IMR-90 (cell line): ENCODE measurements at regions not wholly inside any gene's neighbourhood (a gene's known extent, or its start where the extent isn't known, plus 50 kb on each side); places are given as distances from the start of the nearest gene placed in this dataset.

Experiments used
- ATAC-seq: fragments of 200-7000 bp; cut with Tn5 transposase; 2 replicates; pipeline ENCODE4 v1.9.1; 2020; ENCODE audit warnings: low read depth, mild to moderate bottlenecking, moderate library complexity
- BruUV-seq: library from RNA; stranded (reverse); fragments of 400-500 nt; replicated peaks from 2 replicates; lab custom pipeline; 2021; lab: Mats Ljungman, UMichigan
- CTCF ChIA-PET: fragments of 300-600 bp; formaldehyde crosslinking; extraction: SDS; loops from one replicate; lab custom pipeline; 2021; ENCODE audit warnings: antibody characterized with exemption; lab: Yijun Ruan, JAX
- POLR2A ChIA-PET: fragments of 300-600 bp; sonication (Branson Sonifier 250); formaldehyde crosslinking; loops from one replicate; lab custom pipeline; 2022; ENCODE audit warnings: antibody characterized with exemption; ENCODE audit not compliant: unreplicated experiment; lab: Charles Lee
- DNase-seq: peaks from one replicate; pipeline ENCODE4 v3.0.0; 2013
- H2AFZ ChIP-seq: replicated peaks from 2 replicates; pipeline ENCODE3; 2013; ENCODE audit warnings: low read length, mild to moderate bottlenecking; ENCODE audit not compliant: poor library complexity
- H2AK5ac ChIP-seq: 2 replicates; pipeline ENCODE4 v1.6.1; 2013; ENCODE audit warnings: low read depth, low read length, inconsistent platforms
- H2AK9ac ChIP-seq: replicated peaks from 2 replicates; pipeline ENCODE3; 2013; ENCODE audit warnings: mild to moderate bottlenecking, low read depth, low read length, moderate library complexity; ENCODE audit not compliant: poor library complexity
- H2BK120ac ChIP-seq: 2 replicates; pipeline ENCODE4 v1.6.1; 2013; ENCODE audit warnings: low read depth, low read length, inconsistent platforms
- H2BK15ac ChIP-seq: 3 replicates; pipeline ENCODE4 v1.6.1; 2013; ENCODE audit warnings: low read depth, low read length, inconsistent platforms
- H2BK20ac ChIP-seq: 2 replicates; pipeline ENCODE4 v1.6.1; 2013; ENCODE audit warnings: low read depth, mild to moderate bottlenecking, inconsistent platforms, low read length, moderate library complexity
- H2BK5ac ChIP-seq: 2 replicates; pipeline ENCODE4 v1.6.1; 2013; ENCODE audit warnings: mild to moderate bottlenecking, low read depth, low read length, inconsistent platforms; ENCODE audit not compliant: poor library complexity, severe bottlenecking
- H3K14ac ChIP-seq: replicated peaks from 2 replicates; pipeline ENCODE4 v1.6.1; 2013; ENCODE audit warnings: low read depth, low read length, inconsistent platforms
- H3K18ac ChIP-seq: 2 replicates; pipeline ENCODE4 v1.6.1; 2013; ENCODE audit warnings: low read depth, low read length, control low read depth
- H3K23ac ChIP-seq: 2 replicates; pipeline ENCODE4 v1.6.1; 2013; ENCODE audit warnings: low read depth, low read length, inconsistent platforms
- H3K27ac ChIP-seq: 2 replicates; pipeline ENCODE4 v1.5.1; 2013; ENCODE audit warnings: mild to moderate bottlenecking, control low read depth, low read length; ENCODE audit not compliant: insufficient read depth
- H3K27me3 ChIP-seq: 2 replicates; pipeline ENCODE4 v1.6.1; 2013; ENCODE audit warnings: low read length; ENCODE audit not compliant: control insufficient read depth, insufficient read depth
- H3K36me3 ChIP-seq: 2 replicates; pipeline ENCODE4 v1.6.1; 2013; ENCODE audit warnings: low read length, mixed read lengths; ENCODE audit not compliant: control insufficient read depth, insufficient read depth
- H3K4ac ChIP-seq: 2 replicates; pipeline ENCODE4 v1.6.1; 2013; ENCODE audit warnings: low read depth, low read length, inconsistent platforms
- H3K4me1 ChIP-seq: 2 replicates; pipeline ENCODE4 v1.6.1; 2013; ENCODE audit warnings: low read length, mixed read lengths; ENCODE audit not compliant: control insufficient read depth, insufficient read depth
- H3K4me2 ChIP-seq: 2 replicates; pipeline ENCODE4 v1.6.1; 2013; ENCODE audit warnings: low read depth, mild to moderate bottlenecking, control low read depth, low read length, moderate library complexity
- H3K4me3 ChIP-seq: 2 replicates; pipeline ENCODE4 v1.5.1; 2013; ENCODE audit warnings: low read depth, mild to moderate bottlenecking, control low read depth, low read length, moderate library complexity; ENCODE audit not compliant: insufficient read depth
- H3K56ac ChIP-seq: 2 replicates; pipeline ENCODE4 v1.6.1; 2013; ENCODE audit warnings: low read length, inconsistent platforms; ENCODE audit not compliant: insufficient read depth; ENCODE audit errors: extremely low read depth
- H3K79me1 ChIP-seq, 2 experiments: 2 replicates each; pipeline ENCODE4 v1.6.1; 2013; ENCODE audit warnings: low read length in 2 of 2, inconsistent platforms in 1 of 2, low read depth in 1 of 2
- H3K9ac ChIP-seq: 2 replicates; pipeline ENCODE4 v1.6.1; 2013; ENCODE audit warnings: low read depth, low read length, control low read depth
- H3K9me1 ChIP-seq: 2 replicates; pipeline ENCODE4 v1.6.1; 2013; ENCODE audit warnings: low read length, inconsistent platforms; ENCODE audit not compliant: insufficient read depth
- H3K9me3 ChIP-seq: 2 replicates; pipeline ENCODE4 v1.6.1; 2013; ENCODE audit warnings: low read length; ENCODE audit not compliant: control insufficient read depth, insufficient read depth
- H4K20me1 ChIP-seq: 2 replicates; pipeline ENCODE4 v1.6.1; 2013; ENCODE audit warnings: low read length, inconsistent platforms; ENCODE audit not compliant: insufficient read depth
- H4K5ac ChIP-seq: 2 replicates; pipeline ENCODE4 v1.6.1; 2013; ENCODE audit warnings: mild to moderate bottlenecking, low read depth, low read length, control low read depth
- H4K8ac ChIP-seq, 2 experiments: 2 replicates each; pipeline ENCODE4 v1.6.1; 2013; ENCODE audit warnings: low read depth in 2 of 2, low read length in 2 of 2, control low read depth in 1 of 2, inconsistent platforms in 1 of 2
- H4K91ac ChIP-seq: 2 replicates; pipeline ENCODE4 v1.6.1; 2013; ENCODE audit warnings: low read depth, low read length, inconsistent platforms; ENCODE audit not compliant: insufficient read depth
- SMC3 ChIP-seq: fragments of 150-350 bp; IDR thresholded peaks from 2 replicates; pipeline ENCODE4 v1.6.1; 2016; ENCODE audit warnings: low read depth, mild to moderate bottlenecking, antibody characterized with exemption, low read length, moderate library complexity
- WGBS, 2 experiments: methylation state at CpG; one replicate each; pipeline versions ENCODE4 v1.1.5 to v1.1.7; 2013; ENCODE audit warnings: missing lambda C conversion rate in 2 of 2; ENCODE audit not compliant: insufficient read length in 1 of 2; ENCODE audit errors: extremely low coverage in 2 of 2; 5-methylcytosine and 5-hydroxymethylcytosine counted together
- dilution Hi-C: fragments of 300-500 bp; cut with HindIII; formaldehyde crosslinking; loops from one replicate; pipeline ENCODE4 v1.14.3; 2018; ENCODE audit warnings: low sequenced_read_pairs; ENCODE audit not compliant: unreplicated experiment
- in situ Hi-C: fragments of 300-500 bp; cut with MboI; formaldehyde crosslinking; loops from 3 replicates; pipeline ENCODE4 v1.14.3; 2019; ENCODE audit warnings: low sequenced_read_pairs, inconsistent platforms, mixed read lengths
- intact Hi-C: fragments of 100-400 bp; cut with micrococcal nuclease; formaldehyde crosslinking; loops from 2 replicates; pipeline ENCODE4 v1.10.0; 2022

DNA sequence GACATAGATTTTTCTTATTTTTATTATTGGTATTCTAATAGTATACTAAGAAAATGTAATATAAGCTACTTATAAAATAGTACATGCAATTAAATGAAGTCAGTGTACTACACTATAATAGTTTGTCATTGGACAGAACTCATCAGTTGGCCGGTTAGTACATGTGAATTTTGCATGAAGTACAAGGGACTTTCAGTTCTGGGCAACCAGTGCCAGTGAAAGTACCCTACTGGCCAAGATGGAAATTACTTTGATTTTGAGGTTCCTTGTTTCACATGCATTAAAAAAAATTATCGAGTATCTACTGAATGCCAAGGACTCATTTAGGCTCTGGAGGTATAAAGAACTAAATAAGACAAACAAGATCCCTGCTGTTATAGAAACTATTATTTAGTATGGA, 213.4 kb upstream of the ELL2 start:
- Histone ChIP-seq H3K4me2 (no peak overlapping the region), H2AK5ac (no peak overlapping the region), H2AFZ (no peak overlapping the region), H4K5ac (no peak overlapping the region), H2BK15ac (peak overlapping the region; percentile 87; the same call in 1 of the 3 replicates), H3K9me3 (no peaks in the 10 kb centered on the region), H3K56ac (no peak overlapping the region), H3K27ac (no peak overlapping the region), H3K4me3 (no peak overlapping the region), H3K27me3 (no peaks in the 10 kb centered on the region), H4K8ac (no peak overlapping the region), H2BK20ac (no peak overlapping the region), H3K36me3 (no peaks in the 10 kb centered on the region), H3K4ac (no peak overlapping the region; the same call in 1 of the 2 replicates), H3K9ac (no peak overlapping the region), H2BK120ac (no peak overlapping the region), H4K20me1 (no peaks in the 10 kb centered on the region), H3K9me1 (peaks cover 8% of the 10 kb centered on the region), H3K4me1 (peaks cover 21% of the 10 kb centered on the region), H4K91ac (no peak overlapping the region), H2AK9ac (no peak overlapping the region), H2BK5ac (no peak overlapping the region), H3K23ac (no peak overlapping the region), H3K79me1 (0 out of 4 replicates have a peak, but pooled peaks cover 0 to 3% of the 10 kb centered on the region in 2 experiments), H3K18ac (peak overlapping the region; percentile 78; the same call in 1 of the 2 replicates), H3K14ac (no peak overlapping the region)
- in situ Hi-C loops (no loop called here), dilution Hi-C loops (no loop called here), intact Hi-C loops (loop anchor here (10.0 kb wide), 3 partner anchors 80 to 160 kb away; no protein-coding TSS in a partner anchor)
- no peak for TF ChIP-seq SMC3
- no peak for DNase-seq
- WGBS, 2 experiments: no CpG with 5 or more reads among the region's 2 CpGs
- POLR2A ChIA-PET: no interaction called here
- CTCF ChIA-PET: interaction anchor here (0.7 kb wide), 1 partner anchor 26 kb away, joined by 4 read pairs; no protein-coding TSS in a partner anchor
- no peak for ATAC-seq
- no TSS peak for BruUV-seq
